GM12878 (cell line): ENCODE measurements at regions not wholly inside any gene's neighbourhood (a gene's known extent, or its start where the extent isn't known, plus 50 kb on each side); places are given as distances from the start of the nearest gene placed in this dataset.

Experiments used
- ATAC-seq: fragments of 200-7000 bp; cut with Tn5 transposase; 3 replicates; pipeline ENCODE4 v1.9.1; 2020; ENCODE audit warnings: mild to moderate bottlenecking, moderate library complexity
- BruUV-seq: library from RNA; stranded (reverse); fragments of 400-500 nt; replicated peaks from 2 replicates; lab custom pipeline; 2021; lab: Mats Ljungman, UMichigan
- CTCF ChIA-PET: fragments of 300-600 bp; sonication (Branson Sonifier 250); formaldehyde crosslinking; extraction: SDS; loops from one replicate; lab custom pipeline; 2021; ENCODE audit warnings: inconsistent platforms; lab: Yijun Ruan, JAX
- POLR2A ChIA-PET: fragments of 350-600 bp; formaldehyde crosslinking; extraction: SDS; loops from one replicate; lab custom pipeline; 2021; ENCODE audit warnings: inconsistent platforms; lab: Charles Lee
- RAD21 ChIA-PET: fragments of 300-600 bp; sonication (Branson Sonifier 250); formaldehyde crosslinking; loops from one replicate; lab custom pipeline; 2023; ENCODE audit warnings: antibody characterized with exemption; ENCODE audit not compliant: unreplicated experiment; lab: Charles Lee
- SMC1A ChIA-PET: fragments of 300-600 bp; sonication (Branson Sonifier 250); formaldehyde crosslinking; loops from one replicate; lab custom pipeline; 2023; ENCODE audit not compliant: unreplicated experiment, uncharacterized antibody; lab: Charles Lee
- DNase-seq: peaks from one replicate; pipeline ENCODE4 v3.0.0-alpha.2; 2011; ENCODE audit warnings: low read depth, low spot score
- FAIRE-seq: peaks from 3 replicates; lab custom pipeline; 2011; peaks lifted over from hg19 to GRCh38; lab: Jason Lieb, UNC
- H2AFZ ChIP-seq: 2 replicates; pipeline ENCODE4 v1.6.0; 2011; ENCODE audit warnings: low read depth, low read length, control low read depth; ENCODE audit not compliant: control insufficient read depth
- H3K27ac ChIP-seq: 2 replicates; pipeline ENCODE4 v1.5.1; 2011; ENCODE audit warnings: control low read depth; ENCODE audit not compliant: control insufficient read depth, insufficient read depth
- H3K27me3 ChIP-seq, 2 experiments: replicated peaks in 1 of 2; 2 replicates each; pipeline versions ENCODE4 v1.6.0 to v1.6.1; 2011; ENCODE audit warnings: low read length in 1 of 2; ENCODE audit not compliant: control insufficient read depth in 2 of 2, insufficient read depth in 2 of 2
- H3K36me3 ChIP-seq, 2 experiments: 2 replicates each; pipeline ENCODE4 v1.5.1; 2011; ENCODE audit warnings: low read length in 1 of 2; ENCODE audit not compliant: control insufficient read depth in 2 of 2, insufficient read depth in 2 of 2
- H3K4me1 ChIP-seq: 2 replicates; pipeline ENCODE4 v1.6.1; 2011; ENCODE audit warnings: mild to moderate bottlenecking, low read length, moderate library complexity, mixed read lengths; ENCODE audit not compliant: control insufficient read depth, insufficient read depth
- H3K4me2 ChIP-seq: 2 replicates; pipeline ENCODE4 v1.6.0; 2011; ENCODE audit warnings: control low read depth; ENCODE audit not compliant: control insufficient read depth, insufficient read depth
- H3K4me3 ChIP-seq: fragments of 200-600 bp; sonication (generic); 2 replicates; pipeline ENCODE4 v1.5.1; 2016
- H3K79me2 ChIP-seq: 2 replicates; pipeline ENCODE4 v1.6.0; 2011; ENCODE audit warnings: low read length; ENCODE audit not compliant: control insufficient read depth, insufficient read depth
- H3K9ac ChIP-seq: 2 replicates; pipeline ENCODE4 v1.8.0; 2011; ENCODE audit warnings: low read length, control low read depth, mixed read lengths; ENCODE audit not compliant: control insufficient read depth, insufficient read depth
- H3K9me3 ChIP-seq: replicated peaks from 3 replicates; pipeline ENCODE4 v1.5.1; 2011; ENCODE audit warnings: mild to moderate bottlenecking, low read length; ENCODE audit not compliant: control insufficient read depth, insufficient read depth
- H4K20me1 ChIP-seq: 2 replicates; pipeline ENCODE4 v1.6.0; 2011; ENCODE audit not compliant: control insufficient read depth, insufficient read depth
- FOXK2 ChIP-seq: fragments of 450-650 bp; IDR thresholded peaks from 2 replicates; pipeline ENCODE4 v1.6.1; 2017; ENCODE audit warnings: mild to moderate bottlenecking, moderate library complexity
- GATAD2B ChIP-seq: fragments of 450-650 bp; conservative IDR thresholded peaks from 2 replicates; pipeline ENCODE4 v1.6.1; 2017; ENCODE audit warnings: low read depth, mild to moderate bottlenecking, moderate library complexity
- MEF2A ChIP-seq: IDR thresholded peaks from 2 replicates; pipeline ENCODE4 v1.6.1; 2011; ENCODE audit warnings: low read depth, mild to moderate bottlenecking, low read length, moderate library complexity; ENCODE audit not compliant: insufficient read depth
- NBN ChIP-seq: fragments of 450-650 bp; IDR thresholded peaks from 2 replicates; pipeline ENCODE4 v1.6.1; 2016
- SMAD1 ChIP-seq: fragments of 450-650 bp; IDR thresholded peaks from 2 replicates; pipeline ENCODE4 v1.6.1; 2018; ENCODE audit warnings: mild to moderate bottlenecking, low read depth; ENCODE audit not compliant: partially characterized antibody
- SREBF1 ChIP-seq: IDR thresholded peaks from 2 replicates; pipeline ENCODE4 v1.6.1; 2012; ENCODE audit warnings: mild to moderate bottlenecking, low read length
- STAT1 ChIP-seq: fragments of 450-650 bp; conservative IDR thresholded peaks from 2 replicates; pipeline ENCODE4 v1.6.1; 2014; ENCODE audit warnings: antibody characterized with exemption, mild to moderate bottlenecking
- STAT3 ChIP-seq: IDR thresholded peaks from 2 replicates; pipeline ENCODE4 v1.6.1; 2011; ENCODE audit warnings: low read depth, low read length, improper control_type of control experiment
- TCF12 ChIP-seq: IDR thresholded peaks from 2 replicates; pipeline ENCODE4 v1.6.1; 2011; ENCODE audit warnings: low read depth, mild to moderate bottlenecking, low read length
- YBX1 ChIP-seq: fragments of 450-650 bp; IDR thresholded peaks from 2 replicates; pipeline ENCODE4 v1.6.1; 2016; ENCODE audit warnings: antibody characterized with exemption
- WGBS: methylation state at CpG from one replicate; pipeline ENCODE4 v1.1.6; 2016; ENCODE audit warnings: low lambda C conversion rate; ENCODE audit not compliant: insufficient replicate concordance, insufficient coverage; ENCODE audit errors: missing lambda C conversion rate; 5-methylcytosine and 5-hydroxymethylcytosine counted together
- in situ Hi-C: fragments of 300-500 bp; cut with MboI; formaldehyde crosslinking; loops from 9 replicates; pipeline ENCODE4 v1.14.3; 2018; ENCODE audit warnings: mixed read lengths
- intact Hi-C: fragments of 100-400 bp; cut with micrococcal nuclease; formaldehyde crosslinking; loops from one replicate; pipeline ENCODE4 v1.14.2; 2022; ENCODE audit not compliant: unreplicated experiment
- TF ChIP-seq, protein P1 (sequence below): fragments of 450-650 bp; IDR thresholded peaks from 2 replicates; pipeline ENCODE4 v1.6.1; 2017; ENCODE audit warnings: mild to moderate bottlenecking

DNA sequence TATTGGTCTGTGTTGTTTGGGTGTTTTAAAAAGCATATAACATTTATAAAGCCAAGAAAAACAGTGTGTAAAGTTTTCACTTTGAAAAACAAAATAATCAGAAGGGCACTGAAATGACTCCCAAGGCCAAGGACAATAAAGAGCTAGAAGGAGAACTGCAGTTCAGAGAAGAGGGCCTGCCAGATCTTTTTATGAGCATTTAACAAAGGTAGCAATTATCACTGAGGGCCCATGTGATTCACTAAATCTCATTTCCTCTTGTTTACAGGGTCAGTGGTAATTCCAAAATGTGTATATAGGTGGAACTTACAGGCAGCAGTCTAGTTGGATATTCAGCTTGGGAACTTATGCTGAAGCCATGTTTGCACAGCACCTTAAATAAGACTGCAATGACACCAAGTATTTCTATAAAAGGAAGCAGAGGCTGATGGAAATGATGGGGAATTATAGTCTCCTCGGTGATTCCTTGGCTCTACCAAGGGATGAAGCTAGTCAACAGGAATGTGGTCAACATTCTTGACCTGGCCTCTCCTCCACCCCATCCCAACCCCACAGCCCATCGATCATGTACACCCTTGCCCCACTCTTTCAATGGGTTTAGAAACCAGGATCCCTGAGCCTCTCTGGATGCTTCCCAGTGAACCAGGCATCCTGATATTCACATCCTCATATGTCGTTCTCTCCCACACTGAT is 54.4 kb upstream of the THUMPD3 start:
- H3K9ac ChIP-seq = no peak overlapping the region
- DNase-seq (no peak), FAIRE-seq (no peak), ATAC-seq (no peak)
- TF ChIP-seq STAT3 = no peak
- no peak for TF ChIP-seq NBN
- no peak for TF ChIP-seq SREBF1
- no peak for TF ChIP-seq STAT1
- TF ChIP-seq FOXK2 = no peak
- TF ChIP-seq SMAD1 = no peak
- TF ChIP-seq YBX1 = no peak
- no peak for TF ChIP-seq TCF12
- TF ChIP-seq MEF2A = no peak
- no peak for TF ChIP-seq GATAD2B
- TF ChIP-seq, protein P1, sequence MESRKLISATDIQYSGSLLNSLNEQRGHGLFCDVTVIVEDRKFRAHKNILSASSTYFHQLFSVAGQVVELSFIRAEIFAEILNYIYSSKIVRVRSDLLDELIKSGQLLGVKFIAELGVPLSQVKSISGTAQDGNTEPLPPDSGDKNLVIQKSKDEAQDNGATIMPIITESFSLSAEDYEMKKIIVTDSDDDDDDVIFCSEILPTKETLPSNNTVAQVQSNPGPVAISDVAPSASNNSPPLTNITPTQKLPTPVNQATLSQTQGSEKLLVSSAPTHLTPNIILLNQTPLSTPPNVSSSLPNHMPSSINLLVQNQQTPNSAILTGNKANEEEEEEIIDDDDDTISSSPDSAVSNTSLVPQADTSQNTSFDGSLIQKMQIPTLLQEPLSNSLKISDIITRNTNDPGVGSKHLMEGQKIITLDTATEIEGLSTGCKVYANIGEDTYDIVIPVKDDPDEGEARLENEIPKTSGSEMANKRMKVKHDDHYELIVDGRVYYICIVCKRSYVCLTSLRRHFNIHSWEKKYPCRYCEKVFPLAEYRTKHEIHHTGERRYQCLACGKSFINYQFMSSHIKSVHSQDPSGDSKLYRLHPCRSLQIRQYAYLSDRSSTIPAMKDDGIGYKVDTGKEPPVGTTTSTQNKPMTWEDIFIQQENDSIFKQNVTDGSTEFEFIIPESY = no peak
- ChIA-PET SMC1A (no interaction called here), POLR2A (no interaction called here), RAD21 (no interaction called here), CTCF (interaction anchor here (1.5 kb wide), 1 partner anchor 337 kb away, joined by 3 read pairs; no protein-coding TSS in a partner anchor)
- H3K4me1 ChIP-seq = no peaks in the 10 kb centered on the region
- H3K4me3 ChIP-seq = no peak overlapping the region
- H3K36me3 ChIP-seq = no peaks in the 10 kb centered on the region
- H2AFZ ChIP-seq = no peak overlapping the region
- in situ Hi-C loops = no loop called here
- H3K79me2 ChIP-seq = no peaks in the 10 kb centered on the region
- intact Hi-C loops = no loop called here
- no peak overlapping the region for H3K27ac ChIP-seq
- H3K4me2 ChIP-seq = no peak overlapping the region
- no TSS peak for BruUV-seq
- WGBS = 24% methylated on average over 3 of the region's 3 CpGs
- no peaks in the 10 kb centered on the region for H4K20me1 ChIP-seq
- no peaks in the 10 kb centered on the region for H3K9me3 ChIP-seq
- no peaks in the 10 kb centered on the region for H3K27me3 ChIP-seq
